ENCODE measurements at regions not wholly inside any gene's neighbourhood (a gene's known extent, or its start where the extent isn't known, plus 50 kb on each side); places are given as distances from the start of the nearest gene placed in this dataset.

DNA sequence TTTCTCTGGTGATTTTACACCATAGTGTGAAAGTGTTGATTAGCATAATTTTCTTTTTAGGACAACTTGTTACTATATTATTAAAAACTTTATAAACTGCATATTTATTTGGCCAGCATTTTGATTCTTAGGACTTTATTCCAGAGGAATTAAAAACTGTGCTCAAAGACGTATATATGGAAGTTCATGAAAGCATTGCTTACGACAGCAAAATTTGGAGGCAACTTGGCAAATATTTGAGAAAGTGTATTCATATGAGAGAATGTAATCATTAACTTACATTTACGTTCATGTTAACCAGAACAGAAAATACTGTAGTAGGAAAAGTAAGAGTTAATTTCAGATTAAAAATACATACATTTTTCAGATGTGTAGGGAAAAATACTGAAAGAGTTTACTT is 203.1 kb downstream of the JCAD start:
- no peak for DNase-seq (ENCODE audit: low read depth)

DNA sequence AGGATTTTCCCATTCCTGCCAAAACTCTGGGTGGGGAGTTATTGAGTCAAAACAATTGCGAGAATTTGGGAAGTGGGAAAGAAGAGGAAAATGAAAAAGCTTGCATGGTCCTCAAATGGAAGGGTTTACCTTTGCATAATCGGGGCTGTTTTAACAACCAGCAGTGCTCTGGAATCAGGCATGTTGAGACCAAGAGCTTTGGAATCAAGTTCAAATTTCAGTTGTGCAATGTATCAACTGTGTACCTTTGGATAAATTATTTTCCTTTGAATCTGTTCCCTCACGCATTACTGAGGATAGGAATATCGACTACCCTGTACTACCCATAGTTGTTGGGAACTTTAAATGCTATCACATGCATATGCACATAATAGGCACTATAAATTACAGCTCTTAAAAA is 205.5 kb downstream of the JCAD start:
- DNase-seq (ENCODE audit: low read depth), result no peak

DNA sequence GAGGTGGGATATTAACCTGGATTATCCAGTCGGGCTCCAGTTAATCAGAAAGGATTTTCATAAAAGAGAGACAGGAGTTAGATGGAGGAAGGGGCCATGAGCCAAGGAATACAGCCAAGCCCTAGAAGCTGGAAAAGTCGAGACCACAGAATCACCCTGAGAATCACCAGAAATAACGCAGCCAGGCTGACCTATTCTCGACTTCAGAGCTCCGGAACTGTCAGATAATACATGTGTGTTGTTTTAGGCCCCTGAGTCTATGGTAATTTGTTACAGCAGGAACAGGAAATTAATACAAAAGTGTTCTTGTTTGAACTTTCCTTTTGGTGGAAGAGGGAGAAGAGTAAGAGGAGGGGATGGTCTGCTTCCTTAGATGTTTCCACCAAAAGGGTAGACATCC is 208.1 kb downstream of the JCAD start:
- DNase-seq (ENCODE audit: low read depth), result no peak

DNA sequence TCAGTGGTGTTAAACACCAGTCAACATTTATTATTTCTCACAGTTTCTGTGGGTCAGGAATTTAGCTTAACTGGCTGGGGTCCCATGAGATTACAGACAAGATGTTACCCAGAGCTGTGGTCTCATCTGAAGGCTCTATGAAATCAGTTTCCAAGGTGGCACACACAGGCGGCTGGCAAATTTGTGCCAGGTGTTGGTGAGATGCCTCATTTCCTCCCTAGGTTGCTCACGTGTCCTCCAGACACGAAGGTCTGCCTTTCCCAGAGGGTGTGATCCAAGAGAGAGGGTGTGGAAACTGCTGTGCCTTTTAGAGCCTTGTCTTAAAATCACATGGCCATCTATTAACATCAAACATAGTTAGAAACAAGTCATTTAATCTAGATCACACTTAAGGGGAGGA is 209.0 kb downstream of the JCAD start:
- no peak for DNase-seq (ENCODE audit: low read depth)

DNA sequence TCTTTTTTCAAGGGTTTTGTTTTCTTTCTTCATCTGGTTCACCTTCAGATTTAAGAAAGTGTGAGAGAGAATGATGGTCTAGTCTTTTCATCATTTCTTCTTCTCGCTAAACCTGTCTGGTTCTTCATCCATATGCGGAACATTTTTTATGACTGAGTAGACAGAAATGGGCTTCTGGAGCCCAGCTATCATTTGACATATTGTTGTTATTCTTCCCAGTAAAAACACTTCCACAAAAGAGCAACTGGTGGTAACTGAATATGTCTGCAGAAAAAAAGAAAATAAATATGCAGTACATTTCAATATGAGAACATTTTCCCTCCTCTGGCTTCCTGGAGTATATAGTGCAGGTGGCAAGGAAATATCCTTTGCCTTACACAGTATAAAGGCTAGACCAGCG is 209.5 kb downstream of the JCAD start:
- no peak for DNase-seq (ENCODE audit: low read depth)

DNA sequence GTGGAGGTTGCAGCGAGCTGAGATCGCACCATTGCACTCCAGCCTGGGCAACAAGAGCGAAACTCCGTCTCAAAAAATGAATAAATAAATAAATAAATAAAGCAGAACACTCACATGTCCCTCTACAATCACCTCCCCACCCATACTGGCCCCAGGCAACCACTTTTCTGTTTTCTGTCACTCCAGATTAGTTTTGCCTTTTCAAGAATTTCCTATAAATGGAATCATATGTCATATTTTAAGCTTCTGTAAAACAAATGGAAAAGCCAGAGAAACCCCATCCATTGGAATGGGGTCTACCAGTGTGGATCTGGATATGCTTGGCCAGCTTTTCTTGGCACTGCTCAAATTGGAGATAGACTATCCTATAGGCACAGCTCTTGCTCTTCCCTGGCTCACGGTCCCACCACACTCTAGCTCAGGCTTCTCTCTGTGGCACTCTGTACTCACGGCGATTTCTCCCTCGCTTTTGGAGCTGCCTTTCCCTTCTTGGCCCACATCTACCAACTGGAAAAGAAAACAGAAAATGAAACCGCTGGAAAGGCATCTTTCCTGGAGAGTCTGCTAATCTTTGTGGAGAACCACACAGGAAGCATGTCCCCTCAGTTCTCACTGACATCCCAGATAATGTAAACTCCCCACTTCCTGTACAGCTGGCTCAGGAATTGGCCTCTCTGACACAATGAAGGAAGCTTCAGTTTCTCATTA is 210.1 kb downstream of the JCAD start:
- DNase-seq (ENCODE audit: low read depth), result peak; percentile 68

DNA sequence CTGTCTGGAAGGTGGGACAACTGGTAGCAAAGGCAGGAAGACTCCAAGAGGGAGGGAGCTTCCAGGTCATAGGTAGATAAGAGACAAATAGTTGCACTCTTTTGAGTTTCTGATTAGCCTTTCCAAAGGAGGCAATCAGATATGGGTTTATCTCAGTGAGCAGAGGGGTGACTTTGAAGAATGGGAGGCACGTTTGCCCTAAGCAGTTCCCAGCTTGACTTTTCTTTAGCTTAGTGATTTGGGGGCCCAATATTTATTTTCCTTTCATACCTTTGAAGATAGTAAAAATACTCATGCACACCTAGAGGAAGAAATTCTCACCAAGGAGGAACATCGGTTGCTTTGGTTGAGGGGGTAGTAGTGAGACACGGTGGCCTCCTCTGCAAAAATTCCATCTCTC is 212.1 kb upstream of the SVIL start:
- DNase-seq (ENCODE audit: low read depth), result no peak

DNA sequence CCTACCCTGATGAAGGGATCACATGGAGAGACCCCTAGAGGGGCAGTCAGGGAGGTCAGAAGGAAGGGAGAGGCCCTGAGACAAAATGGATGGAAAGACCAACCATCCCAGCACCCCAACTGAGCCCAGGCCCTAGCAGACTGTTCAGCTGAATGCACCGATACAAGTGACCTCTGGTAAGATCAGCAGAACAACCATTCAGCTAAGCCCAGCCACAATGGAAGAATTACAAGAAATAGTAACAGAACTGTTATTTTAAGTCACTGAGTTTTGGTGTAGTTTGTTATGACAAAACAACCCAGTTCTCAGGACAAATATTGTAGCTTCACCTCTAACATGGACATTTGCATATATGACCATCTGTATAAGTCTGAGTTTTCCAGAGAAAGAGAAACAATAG is 210.4 kb upstream of the SVIL start:
- DNase-seq (ENCODE audit: low read depth), result no peak

DNA sequence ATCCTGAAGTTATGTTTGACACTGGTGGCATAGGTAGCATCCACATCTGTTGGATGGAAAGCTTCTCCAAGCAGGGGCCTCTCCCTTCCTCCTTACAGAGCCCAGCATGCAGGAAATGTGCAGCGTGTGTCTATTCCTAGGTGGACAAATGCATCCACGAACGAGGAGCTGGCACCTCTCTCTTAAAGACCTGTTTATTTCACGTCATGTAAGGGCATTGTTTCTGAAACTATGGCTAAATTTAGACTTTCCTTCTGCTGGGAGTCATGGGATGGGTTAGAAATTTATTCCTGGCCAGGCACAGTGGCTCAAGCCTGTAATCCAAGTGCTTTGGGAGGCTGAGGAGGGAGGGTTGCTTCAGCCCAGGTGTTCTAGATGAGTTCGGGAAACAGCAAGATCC is 208.4 kb upstream of the SVIL start:
- DNase-seq (ENCODE audit: low read depth), result no peak

DNA sequence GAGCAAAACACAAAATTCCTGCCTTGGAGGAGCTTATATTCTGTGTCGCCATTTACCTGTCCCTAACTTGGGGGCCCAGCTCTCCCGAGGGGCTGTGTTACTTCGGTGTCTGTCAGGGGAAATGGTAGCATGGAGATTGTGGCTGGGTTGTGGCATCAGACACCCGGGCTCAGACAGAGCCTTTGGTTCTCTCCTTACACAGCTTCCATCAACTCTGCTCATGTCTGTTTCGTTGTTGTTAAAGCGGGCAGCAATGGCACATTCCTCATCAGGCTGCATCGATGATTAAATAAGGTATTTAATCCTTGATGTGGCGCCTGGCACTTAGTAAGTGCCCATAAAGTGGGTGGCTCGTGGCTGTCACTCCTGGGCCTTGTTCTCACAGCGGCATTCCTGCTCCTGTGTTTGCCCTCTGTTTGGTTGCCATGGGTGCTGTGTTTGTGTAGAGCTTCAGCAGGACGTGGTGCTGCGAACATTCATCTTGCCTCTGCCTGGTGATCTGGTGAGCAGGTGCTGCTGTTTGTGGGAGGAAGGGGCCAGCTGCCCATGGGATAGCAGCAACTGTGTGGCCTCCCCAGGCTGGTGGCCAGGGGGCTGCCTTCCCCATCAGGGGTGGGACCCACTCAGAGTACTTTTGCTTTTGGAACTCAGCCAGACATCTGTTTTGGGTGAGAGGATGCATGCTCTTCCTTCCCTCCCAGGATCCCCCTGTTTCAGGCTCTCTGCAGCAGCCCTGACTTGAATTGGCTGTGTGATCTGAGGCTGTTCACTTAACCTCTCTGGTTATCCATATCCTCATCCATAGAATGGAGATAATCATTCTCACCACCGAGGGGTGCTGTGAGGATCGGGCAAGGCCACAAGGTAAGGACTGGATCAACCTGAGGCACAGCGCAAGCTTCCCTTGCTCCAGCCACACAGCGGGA is 207.2 kb upstream of the SVIL start:
- peak; percentile 42 for DNase-seq (ENCODE audit: low read depth)

DNA sequence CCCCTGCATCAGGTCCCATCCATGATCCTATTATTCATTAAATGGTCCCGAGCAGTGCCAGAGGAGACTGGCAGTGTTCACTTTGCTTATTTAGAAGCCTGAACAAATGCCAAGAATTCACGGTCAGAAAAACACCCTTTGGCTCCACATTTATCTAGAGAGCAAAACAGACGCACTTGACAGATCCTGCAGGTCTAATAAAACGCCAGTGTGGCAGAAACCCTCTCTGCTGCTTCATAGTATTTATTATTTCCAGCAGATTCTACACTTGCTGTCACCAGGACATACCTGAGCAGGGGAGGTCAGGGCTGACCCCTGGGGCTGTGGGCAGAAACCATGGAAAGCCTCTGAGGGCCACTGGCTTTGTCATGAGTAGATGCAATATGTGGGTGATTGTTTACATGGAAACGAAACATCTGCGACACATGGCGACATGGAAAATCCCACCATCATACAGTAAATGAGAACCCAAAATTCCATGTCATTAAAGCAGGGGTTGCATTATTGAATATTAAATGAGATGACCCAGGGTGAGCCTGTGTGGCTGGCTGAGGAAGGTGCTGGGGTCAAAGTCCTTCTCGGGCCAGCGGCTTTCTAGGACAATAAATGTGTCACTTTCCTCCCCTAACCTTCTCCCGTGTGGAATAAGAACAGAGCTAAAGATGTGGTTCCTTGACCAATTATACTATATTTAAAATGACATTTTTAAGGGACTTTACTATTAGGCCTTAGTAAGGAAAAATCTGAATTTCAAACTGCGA is 205.9 kb upstream of the SVIL start:
- DNase-seq (ENCODE audit: low read depth), result no peak

DNA sequence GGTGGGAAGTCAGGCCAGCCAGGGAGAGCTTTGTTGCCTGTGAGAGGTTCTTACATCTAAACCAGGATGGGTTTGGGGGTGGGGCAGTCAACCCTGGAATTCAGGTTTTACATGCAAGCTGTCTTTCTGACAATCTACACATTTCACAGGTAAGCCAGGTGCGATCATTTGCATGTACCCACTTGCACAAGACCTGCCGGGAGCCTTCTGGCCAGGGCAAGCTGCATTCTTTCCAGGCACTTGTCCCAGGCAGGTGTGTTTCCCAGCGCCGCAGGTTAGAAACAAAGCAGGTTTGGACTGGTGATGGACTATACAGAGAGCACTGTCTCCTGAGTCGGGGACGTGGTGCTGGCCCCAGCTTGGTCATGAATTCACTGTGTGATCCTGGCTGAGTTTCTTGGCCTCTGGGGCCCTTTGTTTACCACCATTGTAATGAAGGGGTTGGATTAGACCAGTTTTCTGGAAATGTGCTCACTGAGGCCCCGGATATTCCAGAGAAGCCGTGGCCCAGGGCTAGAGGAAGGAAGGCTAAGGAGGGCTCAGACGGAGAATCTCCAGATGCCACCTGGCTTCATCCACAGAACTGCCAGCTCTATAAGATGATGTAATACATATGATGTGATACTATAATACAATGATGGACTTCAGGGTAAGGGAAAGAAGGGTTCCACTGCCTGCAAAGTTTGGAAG is 205.2 kb upstream of the SVIL start:
- no peak for DNase-seq (ENCODE audit: low read depth)

DNA sequence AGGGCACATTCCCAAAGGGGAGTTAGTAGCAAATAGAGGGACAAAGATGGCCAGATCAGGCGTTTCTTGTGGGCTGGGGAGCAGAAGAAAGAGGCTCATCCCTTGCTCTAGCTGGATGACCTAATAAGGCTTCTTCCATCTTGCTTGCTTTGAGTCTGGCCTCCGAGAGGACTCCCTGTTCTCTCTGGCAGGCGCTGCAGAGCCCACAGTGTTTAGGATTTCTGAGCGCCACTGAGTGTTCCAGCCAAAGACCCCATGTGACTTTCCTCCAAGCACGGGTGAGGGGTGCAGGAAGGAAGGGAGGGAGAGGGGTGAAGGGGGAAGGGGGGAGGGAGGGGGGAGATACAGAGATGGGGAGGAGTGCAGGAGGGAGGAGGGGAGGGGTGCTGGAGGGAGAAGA is 203.8 kb upstream of the SVIL start:
- DNase-seq (ENCODE audit: low read depth), result no peak

DNA sequence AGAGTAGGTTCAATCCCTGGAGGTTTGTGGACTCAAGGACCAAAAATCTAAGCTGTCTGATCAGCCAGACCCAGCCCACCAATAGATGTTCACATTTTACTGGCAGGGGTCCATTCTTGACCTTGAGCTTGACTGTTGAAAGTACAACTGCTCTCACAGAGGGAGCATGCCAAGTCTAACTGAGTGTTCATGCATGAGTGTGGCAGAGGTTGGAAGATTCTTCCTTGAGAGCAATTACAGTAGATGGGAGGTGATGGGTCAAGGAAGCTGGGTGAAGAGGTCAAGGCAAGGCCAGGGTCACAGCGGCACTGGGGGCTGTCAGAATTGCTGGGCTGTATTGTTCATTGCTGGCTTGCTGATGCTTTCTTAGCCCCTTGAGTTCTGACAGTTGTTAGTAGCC is 202.8 kb upstream of the SVIL start:
- no peak for DNase-seq (ENCODE audit: low read depth)

DNA sequence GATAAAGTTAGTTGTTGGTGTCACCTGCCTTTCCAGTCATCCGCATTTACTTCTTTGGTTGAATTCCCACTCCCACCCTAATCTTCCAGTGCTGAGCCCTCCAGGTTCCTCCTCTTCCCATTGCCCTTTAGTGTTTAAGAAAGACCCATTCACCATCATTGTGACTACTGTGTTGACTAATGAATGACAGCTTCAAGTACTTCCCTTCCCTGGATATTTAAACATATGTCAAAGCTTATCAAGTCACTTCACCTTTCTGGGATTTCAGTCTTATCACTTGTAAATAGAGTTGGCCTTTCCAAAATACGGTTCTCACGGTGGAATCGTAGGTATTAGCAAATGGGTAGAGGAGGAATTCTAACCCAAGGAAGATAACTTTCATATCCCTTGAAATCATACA is 201.6 kb upstream of the SVIL start:
- no peak for DNase-seq (ENCODE audit: low read depth)

DNA sequence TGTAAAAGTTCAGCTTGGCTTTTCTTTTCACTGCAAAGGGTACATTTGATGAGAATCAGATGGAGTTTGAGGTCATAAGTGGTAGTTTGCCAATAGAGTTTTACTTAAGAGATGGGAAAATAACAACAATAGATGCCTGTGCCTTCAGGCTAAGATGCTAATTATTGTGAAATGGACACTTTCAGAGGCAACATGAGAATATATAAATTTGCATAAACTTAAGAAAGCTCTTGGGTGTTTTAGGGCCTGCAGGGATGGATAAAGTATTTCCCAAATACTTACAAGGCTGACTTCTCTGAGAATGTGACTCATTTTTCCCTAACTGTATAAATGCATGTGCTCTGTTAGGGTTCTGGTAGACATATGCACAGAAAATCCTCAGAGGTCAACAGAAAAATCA is 200.3 kb upstream of the SVIL start:
- peak; percentile 99 for DNase-seq (ENCODE audit: low read depth)

DNA sequence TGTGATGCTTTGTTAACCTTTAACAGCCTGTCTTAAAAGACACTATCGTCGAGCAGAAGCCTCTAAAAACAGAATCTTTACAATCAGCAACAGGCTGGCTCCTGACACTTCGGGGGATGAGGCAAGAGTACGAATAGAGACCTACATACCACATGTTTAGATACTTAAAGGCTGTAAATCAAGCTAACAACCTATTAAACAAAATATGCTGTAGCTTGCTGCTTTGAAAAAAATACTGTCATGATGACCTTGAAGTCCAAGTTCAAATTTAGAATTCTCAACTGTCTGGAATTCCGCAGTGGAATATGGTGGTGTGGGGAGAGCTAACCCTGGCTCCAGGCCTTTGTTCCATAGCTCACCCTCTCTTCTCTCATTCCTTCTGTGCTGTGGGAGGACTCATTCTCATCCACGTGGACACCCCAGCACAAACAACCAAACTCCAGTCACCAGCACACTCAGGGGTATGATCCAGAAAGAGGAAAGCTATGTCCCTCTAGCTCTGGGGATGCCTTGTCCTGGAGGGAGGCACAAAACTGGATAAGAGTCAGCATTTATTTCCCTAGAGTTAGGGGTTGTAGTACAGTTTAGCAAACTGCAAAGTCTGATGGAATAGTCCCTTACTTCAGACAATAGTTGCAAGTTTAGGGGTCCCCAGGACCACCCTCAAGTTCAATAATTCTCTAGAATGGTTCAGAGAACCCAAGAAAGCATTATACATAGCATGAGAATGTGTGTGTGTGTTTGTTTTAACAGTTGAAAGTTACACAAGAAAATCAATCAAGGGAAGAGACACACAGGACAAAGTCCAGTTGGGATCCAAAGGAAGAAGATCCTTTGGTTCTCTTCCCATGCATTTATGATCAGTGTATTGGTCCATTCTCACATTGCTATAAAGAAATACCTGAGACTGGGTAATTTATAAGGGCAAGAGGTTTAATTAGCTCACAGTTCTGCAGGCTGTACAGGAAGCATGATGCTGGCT is 196.1 kb upstream of the SVIL start:
- DNase-seq (ENCODE audit: low read depth), result no peak

DNA sequence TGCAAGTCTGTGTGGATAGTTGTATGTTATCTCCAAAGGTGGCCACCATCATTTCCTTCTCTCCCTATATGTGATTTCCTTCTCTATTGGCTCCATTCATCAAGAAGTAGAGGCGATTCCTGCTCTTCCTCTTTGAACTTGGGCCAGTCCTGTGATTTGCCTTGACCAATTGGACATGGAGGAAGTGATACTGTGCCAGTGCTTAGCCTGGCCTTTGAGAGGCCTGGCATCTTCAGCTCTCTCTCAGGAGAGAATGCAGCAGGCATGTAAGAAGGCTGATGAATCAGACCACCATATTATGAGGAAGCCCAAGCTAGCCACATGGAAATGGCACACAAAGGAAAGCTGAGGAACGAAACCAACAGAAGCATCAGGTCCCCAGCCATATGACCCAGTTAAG is 195.0 kb upstream of the SVIL start:
- DNase-seq (ENCODE audit: low read depth), result no peak

DNA sequence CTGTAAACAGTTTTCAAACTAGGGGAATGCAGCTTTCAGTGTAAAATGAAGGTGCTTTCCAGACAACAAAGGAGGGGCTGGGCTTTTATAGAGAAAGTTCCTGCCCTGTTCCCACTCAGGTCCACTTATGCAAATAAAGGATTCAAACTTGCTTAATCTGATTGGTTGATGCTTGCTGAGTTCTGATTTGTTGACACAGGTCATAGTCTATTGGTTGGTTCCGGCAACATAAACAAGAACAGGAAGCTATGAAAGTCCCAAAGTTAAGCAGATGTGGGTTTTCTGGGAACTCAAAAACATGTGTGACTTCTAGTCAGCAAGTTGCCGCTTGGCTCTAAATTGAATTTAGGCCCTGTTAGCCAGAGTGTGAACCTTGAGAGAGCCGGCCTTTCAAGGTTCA is 194.2 kb upstream of the SVIL start:
- DNase-seq (ENCODE audit: low read depth), result no peak

DNA sequence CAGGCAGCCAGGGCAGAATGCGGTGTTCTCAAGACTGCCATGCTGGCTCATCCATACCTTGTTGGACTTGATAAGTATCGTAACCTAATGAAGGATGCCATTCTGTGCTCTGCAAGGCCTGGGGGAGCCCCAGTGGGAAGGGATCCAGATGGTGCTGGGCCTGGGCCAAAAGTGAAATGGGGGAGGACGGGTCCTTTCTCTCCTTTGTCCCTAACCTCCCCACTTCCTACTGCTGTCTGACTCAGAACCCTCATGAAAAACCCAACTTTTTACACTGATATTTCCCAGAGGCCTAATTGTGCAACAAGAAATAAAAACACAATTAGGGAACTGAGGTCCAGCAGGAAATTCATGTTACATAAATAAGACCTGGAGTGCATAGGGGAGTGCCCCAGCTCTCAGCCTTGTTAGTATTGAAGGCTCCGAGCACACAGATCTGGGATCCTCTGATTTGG is 193.7 kb upstream of the SVIL start:
- no peak for DNase-seq (ENCODE audit: low read depth)

DNA sequence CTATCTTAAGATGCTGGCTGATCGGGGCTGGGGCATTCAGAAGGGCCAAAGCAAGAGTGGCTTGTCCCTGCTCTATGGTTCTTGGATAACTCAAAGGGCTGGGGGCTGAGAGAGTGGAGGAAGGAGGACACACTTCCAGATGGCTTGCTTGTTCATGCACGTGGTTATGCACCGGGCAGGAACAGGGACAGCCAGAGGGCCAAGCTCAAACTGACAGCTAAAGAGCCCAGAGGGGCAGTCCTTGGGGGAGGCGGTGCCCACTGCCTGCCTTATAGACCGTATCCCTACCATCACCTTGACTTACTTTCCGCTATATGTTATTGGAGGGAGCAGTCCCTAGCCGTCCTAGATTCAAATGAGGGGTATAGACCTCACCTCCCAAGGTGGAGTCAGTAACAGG is 192.7 kb upstream of the SVIL start:
- DNase-seq (ENCODE audit: low read depth), result no peak
